GM23338 (cell line): ENCODE measurements at regions not wholly inside any gene's neighbourhood (a gene's known extent, or its start where the extent isn't known, plus 50 kb on each side); places are given as distances from the start of the nearest gene placed in this dataset.

ENCODE experiments used
- ATAC-seq: fragments of 200-7000 bp; cut with Tn5 transposase; 3 replicates; pipeline ENCODE4 v1.9.1; 2020
- DNase-seq: peaks from one replicate; pipeline ENCODE4 v3.0.0-alpha.2; 2015; ENCODE audit warnings: low spot score
- H2AFZ ChIP-seq: fragments of 200-600 bp; sonication (generic); 2 replicates; pipeline ENCODE4 v1.8.0; 2016; ENCODE audit warnings: antibody characterized with exemption, mild to moderate bottlenecking, moderate library complexity
- H3F3A ChIP-seq: fragments of 200-600 bp; sonication (generic); replicated peaks from 2 replicates; pipeline ENCODE4 v1.8.0; 2017; ENCODE audit warnings: antibody characterized with exemption, mixed run types, low read depth
- H3K27ac ChIP-seq: fragments of 200-600 bp; sonication (generic); 2 replicates; pipeline ENCODE4 v1.6.1; 2016; ENCODE audit warnings: low read depth
- H3K27me3 ChIP-seq: fragments of 200-600 bp; sonication (generic); 2 replicates; pipeline ENCODE4 v1.8.0; 2016; ENCODE audit warnings: mild to moderate bottlenecking, mixed run types, moderate library complexity; ENCODE audit not compliant: insufficient read depth
- H3K36me3 ChIP-seq: fragments of 200-600 bp; sonication (generic); 2 replicates; pipeline ENCODE4 v1.8.0; 2016; ENCODE audit warnings: mild to moderate bottlenecking; ENCODE audit not compliant: insufficient read depth
- H3K4me1 ChIP-seq: fragments of 200-600 bp; sonication (generic); 2 replicates; pipeline ENCODE4 v1.8.0; 2016; ENCODE audit warnings: mild to moderate bottlenecking, moderate library complexity; ENCODE audit not compliant: insufficient read depth
- H3K4me2 ChIP-seq: fragments of 200-600 bp; sonication (generic); 2 replicates; pipeline ENCODE4 v1.7.1; 2017; ENCODE audit warnings: mixed run types
- H3K4me3 ChIP-seq: fragments of 200-600 bp; sonication (generic); 2 replicates; pipeline ENCODE4 v1.6.1; 2016; ENCODE audit warnings: mixed run types
- H3K79me2 ChIP-seq: fragments of 200-600 bp; sonication (generic); replicated peaks from 2 replicates; pipeline ENCODE4 v1.8.0; 2017; ENCODE audit warnings: mild to moderate bottlenecking; ENCODE audit not compliant: insufficient read depth
- H3K9me2 ChIP-seq: fragments of 200-600 bp; sonication (generic); 2 replicates; pipeline ENCODE4 v1.8.0; 2017; ENCODE audit not compliant: insufficient read depth
- H4K20me1 ChIP-seq: fragments of 200-600 bp; sonication (generic); replicated peaks from 2 replicates; pipeline ENCODE4 v1.8.0; 2017; ENCODE audit warnings: mild to moderate bottlenecking; ENCODE audit not compliant: insufficient read depth
- H3K27ac Mint-ChIP-seq: 2 replicates; pipeline ENCODE4 v1.8.0; 2020; ENCODE audit warnings: inconsistent platforms, mild to moderate bottlenecking, moderate library complexity, mixed read lengths
- H3K27me3 Mint-ChIP-seq: 3 replicates; pipeline ENCODE4 v1.8.0; 2022; ENCODE audit warnings: low read depth, mild to moderate bottlenecking, moderate library complexity, mixed read lengths, inconsistent platforms; ENCODE audit not compliant: insufficient read depth, poor library complexity
- H3K36me3 Mint-ChIP-seq: 3 replicates; pipeline ENCODE4 v1.8.0; 2021; ENCODE audit warnings: low read depth, mild to moderate bottlenecking, inconsistent platforms, moderate library complexity, mixed read lengths
- H3K4me1 Mint-ChIP-seq: 3 replicates; pipeline ENCODE4 v1.8.0; 2020; ENCODE audit warnings: mild to moderate bottlenecking, inconsistent platforms, mixed read lengths
- H3K4me3 Mint-ChIP-seq: 3 replicates; pipeline ENCODE4 v1.8.0; 2021; ENCODE audit warnings: moderate library complexity, mild to moderate bottlenecking, inconsistent platforms, mixed read lengths
- H3K9me3 Mint-ChIP-seq: 3 replicates; pipeline ENCODE4 v1.8.0; 2020; ENCODE audit warnings: moderate library complexity, mild to moderate bottlenecking, inconsistent platforms, mixed read lengths
- CREB1 ChIP-seq: fragments of 250-450 bp; sonication (Bioruptor Pico); IDR thresholded peaks from 2 replicates; pipeline ENCODE4 v1.5.0; 2020; ENCODE audit warnings: low read depth, mild to moderate bottlenecking, moderate library complexity
- JUNB ChIP-seq: IDR thresholded peaks from one replicate; pipeline ENCODE4 v1.6.1; 2016; ENCODE audit warnings: antibody characterized with exemption; ENCODE audit not compliant: unreplicated experiment
- NANOG ChIP-seq: IDR thresholded peaks from 2 replicates; pipeline ENCODE4 v1.6.1; 2016; ENCODE audit warnings: antibody characterized with exemption, borderline replicate concordance
- STAT1 ChIP-seq: IDR thresholded peaks from one replicate; pipeline ENCODE4 v1.6.1; 2016; ENCODE audit warnings: antibody characterized with exemption; ENCODE audit not compliant: unreplicated experiment
- ZNF114 ChIP-seq: fragments of 250-450 bp; sonication (Bioruptor Pico); IDR thresholded peaks from 2 replicates; pipeline ENCODE4 v1.5.0; 2020; ENCODE audit warnings: mild to moderate bottlenecking, moderate library complexity
- ZNF331 ChIP-seq: fragments of 250-450 bp; sonication (Bioruptor Pico); IDR thresholded peaks from 2 replicates; pipeline ENCODE4 v1.5.0; 2020; ENCODE audit warnings: low read depth, mild to moderate bottlenecking, moderate library complexity
- TF ChIP-seq, protein P1 (sequence below), 2 experiments: fragments of 200-600 bp in 1 of 2; sonication (generic) in 1 of 2; conservative IDR thresholded peaks; 2 replicates each; pipeline versions ENCODE4 v1.5.1 to v1.6.1; 2016 to 2017; ENCODE audit warnings: antibody characterized with exemption in 2 of 2, low read depth in 2 of 2, mild to moderate bottlenecking in 2 of 2, moderate library complexity in 1 of 2
- TF ChIP-seq, protein P2 (sequence below): IDR thresholded peaks from one replicate; pipeline ENCODE4 v1.6.1; 2018; ENCODE audit warnings: antibody characterized with exemption; ENCODE audit not compliant: unreplicated experiment
- TF ChIP-seq, protein P3 (sequence below): fragments of 250-450 bp; sonication (Bioruptor Pico); IDR thresholded peaks from 2 replicates; pipeline ENCODE4 v1.5.0; 2020; ENCODE audit warnings: mild to moderate bottlenecking, moderate library complexity

DNA sequence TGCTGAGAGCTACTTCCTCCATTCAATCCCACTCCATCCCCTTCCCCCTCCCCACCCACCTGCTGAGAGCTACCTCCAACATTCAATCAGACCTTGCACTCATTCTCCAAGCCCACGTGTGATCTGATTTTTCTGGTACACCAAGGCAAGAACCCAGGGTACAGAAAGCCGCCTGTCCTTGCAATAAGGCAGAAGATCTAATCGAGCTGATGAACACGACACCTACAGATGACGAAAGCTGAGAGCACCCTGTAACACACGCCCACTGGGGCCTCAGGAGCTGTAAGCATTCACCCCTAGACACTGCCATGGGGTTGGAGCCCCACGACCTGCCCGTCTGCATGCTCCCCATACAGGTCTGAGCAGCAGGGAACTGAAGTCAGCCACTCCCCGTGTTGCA is 58.3 kb downstream of the TRIML1 start:
- H3K27me3 Mint-ChIP-seq, result peaks cover 3% of the 10 kb centered on the region
- no peak overlapping the region for H3K4me3 Mint-ChIP-seq
- H3K27ac ChIP-seq, result no peak overlapping the region
- H4K20me1 ChIP-seq, result no peaks in the 10 kb centered on the region
- peaks cover 18% of the 10 kb centered on the region for H3K9me3 Mint-ChIP-seq
- H3K4me1 Mint-ChIP-seq, result peaks cover 19% of the 10 kb centered on the region
- TF ChIP-seq, protein P1, sequence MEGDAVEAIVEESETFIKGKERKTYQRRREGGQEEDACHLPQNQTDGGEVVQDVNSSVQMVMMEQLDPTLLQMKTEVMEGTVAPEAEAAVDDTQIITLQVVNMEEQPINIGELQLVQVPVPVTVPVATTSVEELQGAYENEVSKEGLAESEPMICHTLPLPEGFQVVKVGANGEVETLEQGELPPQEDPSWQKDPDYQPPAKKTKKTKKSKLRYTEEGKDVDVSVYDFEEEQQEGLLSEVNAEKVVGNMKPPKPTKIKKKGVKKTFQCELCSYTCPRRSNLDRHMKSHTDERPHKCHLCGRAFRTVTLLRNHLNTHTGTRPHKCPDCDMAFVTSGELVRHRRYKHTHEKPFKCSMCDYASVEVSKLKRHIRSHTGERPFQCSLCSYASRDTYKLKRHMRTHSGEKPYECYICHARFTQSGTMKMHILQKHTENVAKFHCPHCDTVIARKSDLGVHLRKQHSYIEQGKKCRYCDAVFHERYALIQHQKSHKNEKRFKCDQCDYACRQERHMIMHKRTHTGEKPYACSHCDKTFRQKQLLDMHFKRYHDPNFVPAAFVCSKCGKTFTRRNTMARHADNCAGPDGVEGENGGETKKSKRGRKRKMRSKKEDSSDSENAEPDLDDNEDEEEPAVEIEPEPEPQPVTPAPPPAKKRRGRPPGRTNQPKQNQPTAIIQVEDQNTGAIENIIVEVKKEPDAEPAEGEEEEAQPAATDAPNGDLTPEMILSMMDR (conservative IDR thresholded peaks at IDR 0.05; ENCODE audit: low read depth in 2 of 2), result no peak
- TF ChIP-seq JUNB (no peak), ZNF114 (CRISPR knock-in tag) (no peak)
- H3K36me3 Mint-ChIP-seq, result peaks cover 13% of the 10 kb centered on the region
- H3K4me3 ChIP-seq, result no peak overlapping the region
- peaks cover 26% of the 10 kb centered on the region for H3K4me1 ChIP-seq
- no peak for ATAC-seq
- no peak overlapping the region for H2AFZ ChIP-seq
- H3K27me3 ChIP-seq, result no peaks in the 10 kb centered on the region
- DNase-seq, result no peak
- no peaks in the 10 kb centered on the region for H3K79me2 ChIP-seq
- no peak overlapping the region for H3K4me2 ChIP-seq
- H3K9me2 ChIP-seq, result peaks cover 3% of the 10 kb centered on the region; the same call in 1 of the 2 replicates
- H3F3A ChIP-seq, result no peaks in the 10 kb centered on the region
- no peak overlapping the region for H3K27ac Mint-ChIP-seq
- no peaks in the 10 kb centered on the region for H3K36me3 ChIP-seq

DNA sequence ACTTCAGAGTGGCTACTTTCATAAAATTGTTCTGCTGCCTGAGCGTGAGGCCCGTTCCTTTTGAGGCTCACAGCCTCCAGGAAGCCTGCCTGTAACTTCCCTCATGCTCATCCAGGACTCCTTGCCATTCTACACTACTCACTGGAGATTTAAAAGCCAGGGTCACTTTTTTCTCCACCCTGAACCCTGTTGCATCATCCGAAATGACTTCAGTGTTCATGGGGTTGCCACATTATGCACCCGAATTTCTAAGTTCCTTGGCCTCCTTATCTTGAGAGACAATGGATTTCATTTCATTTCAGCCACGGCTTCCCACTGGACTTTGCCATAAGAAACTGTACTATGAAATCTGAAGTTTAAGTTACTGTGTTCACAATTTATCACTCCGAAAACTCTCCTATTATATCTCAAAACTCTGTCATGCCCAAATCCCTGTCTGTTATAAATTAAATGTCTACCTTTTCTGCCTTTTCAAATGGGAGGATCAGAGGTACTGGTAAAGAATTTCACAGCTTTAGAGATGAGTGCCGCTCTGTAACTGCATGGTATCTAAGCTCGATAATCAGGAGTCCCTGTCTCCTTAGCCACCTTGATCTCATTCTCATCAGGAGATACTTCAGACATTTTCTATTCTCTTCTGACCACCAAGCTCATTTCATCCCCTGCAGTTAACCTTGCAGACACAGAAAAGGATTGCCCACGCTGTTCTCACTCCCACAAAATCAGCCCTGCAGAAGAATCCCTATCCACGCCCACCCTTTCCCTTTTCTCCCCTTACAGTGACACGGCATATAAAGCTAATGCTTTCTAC is 59.9 kb downstream of the TRIML1 start:
- H3K79me2 ChIP-seq, result no peaks in the 10 kb centered on the region
- no peak overlapping the region for H3K27ac ChIP-seq
- H3K4me3 Mint-ChIP-seq, result no peak overlapping the region
- peak overlapping the region; percentile 45; the same call in 1 of the 2 replicates for H2AFZ ChIP-seq
- H3K27me3 Mint-ChIP-seq, result peaks cover 3% of the 10 kb centered on the region
- ATAC-seq (no peak), DNase-seq (no peak)
- peaks cover 18% of the 10 kb centered on the region for H3K9me3 Mint-ChIP-seq
- no peaks in the 10 kb centered on the region for H3F3A ChIP-seq
- H3K4me2 ChIP-seq, result peak overlapping the region; percentile 24; the same call in 1 of the 2 replicates
- peak overlapping the region; percentile 25; the same call in 1 of the 2 replicates for H3K27ac Mint-ChIP-seq
- no peak overlapping the region for H3K4me3 ChIP-seq
- H4K20me1 ChIP-seq, result no peaks in the 10 kb centered on the region
- H3K4me1 ChIP-seq, result peaks cover 26% of the 10 kb centered on the region
- peaks cover 3% of the 10 kb centered on the region; the same call in 1 of the 2 replicates for H3K9me2 ChIP-seq
- H3K27me3 ChIP-seq, result no peaks in the 10 kb centered on the region
- H3K36me3 ChIP-seq, result no peaks in the 10 kb centered on the region
- peaks cover 19% of the 10 kb centered on the region for H3K4me1 Mint-ChIP-seq
- H3K36me3 Mint-ChIP-seq, result peaks cover 13% of the 10 kb centered on the region
- no peak for TF ChIP-seq JUNB
- TF ChIP-seq NANOG, result no peak
- TF ChIP-seq ZNF331 (CRISPR knock-in tag), result no peak
- TF ChIP-seq, protein P2, sequence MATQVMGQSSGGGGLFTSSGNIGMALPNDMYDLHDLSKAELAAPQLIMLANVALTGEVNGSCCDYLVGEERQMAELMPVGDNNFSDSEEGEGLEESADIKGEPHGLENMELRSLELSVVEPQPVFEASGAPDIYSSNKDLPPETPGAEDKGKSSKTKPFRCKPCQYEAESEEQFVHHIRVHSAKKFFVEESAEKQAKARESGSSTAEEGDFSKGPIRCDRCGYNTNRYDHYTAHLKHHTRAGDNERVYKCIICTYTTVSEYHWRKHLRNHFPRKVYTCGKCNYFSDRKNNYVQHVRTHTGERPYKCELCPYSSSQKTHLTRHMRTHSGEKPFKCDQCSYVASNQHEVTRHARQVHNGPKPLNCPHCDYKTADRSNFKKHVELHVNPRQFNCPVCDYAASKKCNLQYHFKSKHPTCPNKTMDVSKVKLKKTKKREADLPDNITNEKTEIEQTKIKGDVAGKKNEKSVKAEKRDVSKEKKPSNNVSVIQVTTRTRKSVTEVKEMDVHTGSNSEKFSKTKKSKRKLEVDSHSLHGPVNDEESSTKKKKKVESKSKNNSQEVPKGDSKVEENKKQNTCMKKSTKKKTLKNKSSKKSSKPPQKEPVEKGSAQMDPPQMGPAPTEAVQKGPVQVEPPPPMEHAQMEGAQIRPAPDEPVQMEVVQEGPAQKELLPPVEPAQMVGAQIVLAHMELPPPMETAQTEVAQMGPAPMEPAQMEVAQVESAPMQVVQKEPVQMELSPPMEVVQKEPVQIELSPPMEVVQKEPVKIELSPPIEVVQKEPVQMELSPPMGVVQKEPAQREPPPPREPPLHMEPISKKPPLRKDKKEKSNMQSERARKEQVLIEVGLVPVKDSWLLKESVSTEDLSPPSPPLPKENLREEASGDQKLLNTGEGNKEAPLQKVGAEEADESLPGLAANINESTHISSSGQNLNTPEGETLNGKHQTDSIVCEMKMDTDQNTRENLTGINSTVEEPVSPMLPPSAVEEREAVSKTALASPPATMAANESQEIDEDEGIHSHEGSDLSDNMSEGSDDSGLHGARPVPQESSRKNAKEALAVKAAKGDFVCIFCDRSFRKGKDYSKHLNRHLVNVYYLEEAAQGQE, result no peak
- TF ChIP-seq, protein P3, sequence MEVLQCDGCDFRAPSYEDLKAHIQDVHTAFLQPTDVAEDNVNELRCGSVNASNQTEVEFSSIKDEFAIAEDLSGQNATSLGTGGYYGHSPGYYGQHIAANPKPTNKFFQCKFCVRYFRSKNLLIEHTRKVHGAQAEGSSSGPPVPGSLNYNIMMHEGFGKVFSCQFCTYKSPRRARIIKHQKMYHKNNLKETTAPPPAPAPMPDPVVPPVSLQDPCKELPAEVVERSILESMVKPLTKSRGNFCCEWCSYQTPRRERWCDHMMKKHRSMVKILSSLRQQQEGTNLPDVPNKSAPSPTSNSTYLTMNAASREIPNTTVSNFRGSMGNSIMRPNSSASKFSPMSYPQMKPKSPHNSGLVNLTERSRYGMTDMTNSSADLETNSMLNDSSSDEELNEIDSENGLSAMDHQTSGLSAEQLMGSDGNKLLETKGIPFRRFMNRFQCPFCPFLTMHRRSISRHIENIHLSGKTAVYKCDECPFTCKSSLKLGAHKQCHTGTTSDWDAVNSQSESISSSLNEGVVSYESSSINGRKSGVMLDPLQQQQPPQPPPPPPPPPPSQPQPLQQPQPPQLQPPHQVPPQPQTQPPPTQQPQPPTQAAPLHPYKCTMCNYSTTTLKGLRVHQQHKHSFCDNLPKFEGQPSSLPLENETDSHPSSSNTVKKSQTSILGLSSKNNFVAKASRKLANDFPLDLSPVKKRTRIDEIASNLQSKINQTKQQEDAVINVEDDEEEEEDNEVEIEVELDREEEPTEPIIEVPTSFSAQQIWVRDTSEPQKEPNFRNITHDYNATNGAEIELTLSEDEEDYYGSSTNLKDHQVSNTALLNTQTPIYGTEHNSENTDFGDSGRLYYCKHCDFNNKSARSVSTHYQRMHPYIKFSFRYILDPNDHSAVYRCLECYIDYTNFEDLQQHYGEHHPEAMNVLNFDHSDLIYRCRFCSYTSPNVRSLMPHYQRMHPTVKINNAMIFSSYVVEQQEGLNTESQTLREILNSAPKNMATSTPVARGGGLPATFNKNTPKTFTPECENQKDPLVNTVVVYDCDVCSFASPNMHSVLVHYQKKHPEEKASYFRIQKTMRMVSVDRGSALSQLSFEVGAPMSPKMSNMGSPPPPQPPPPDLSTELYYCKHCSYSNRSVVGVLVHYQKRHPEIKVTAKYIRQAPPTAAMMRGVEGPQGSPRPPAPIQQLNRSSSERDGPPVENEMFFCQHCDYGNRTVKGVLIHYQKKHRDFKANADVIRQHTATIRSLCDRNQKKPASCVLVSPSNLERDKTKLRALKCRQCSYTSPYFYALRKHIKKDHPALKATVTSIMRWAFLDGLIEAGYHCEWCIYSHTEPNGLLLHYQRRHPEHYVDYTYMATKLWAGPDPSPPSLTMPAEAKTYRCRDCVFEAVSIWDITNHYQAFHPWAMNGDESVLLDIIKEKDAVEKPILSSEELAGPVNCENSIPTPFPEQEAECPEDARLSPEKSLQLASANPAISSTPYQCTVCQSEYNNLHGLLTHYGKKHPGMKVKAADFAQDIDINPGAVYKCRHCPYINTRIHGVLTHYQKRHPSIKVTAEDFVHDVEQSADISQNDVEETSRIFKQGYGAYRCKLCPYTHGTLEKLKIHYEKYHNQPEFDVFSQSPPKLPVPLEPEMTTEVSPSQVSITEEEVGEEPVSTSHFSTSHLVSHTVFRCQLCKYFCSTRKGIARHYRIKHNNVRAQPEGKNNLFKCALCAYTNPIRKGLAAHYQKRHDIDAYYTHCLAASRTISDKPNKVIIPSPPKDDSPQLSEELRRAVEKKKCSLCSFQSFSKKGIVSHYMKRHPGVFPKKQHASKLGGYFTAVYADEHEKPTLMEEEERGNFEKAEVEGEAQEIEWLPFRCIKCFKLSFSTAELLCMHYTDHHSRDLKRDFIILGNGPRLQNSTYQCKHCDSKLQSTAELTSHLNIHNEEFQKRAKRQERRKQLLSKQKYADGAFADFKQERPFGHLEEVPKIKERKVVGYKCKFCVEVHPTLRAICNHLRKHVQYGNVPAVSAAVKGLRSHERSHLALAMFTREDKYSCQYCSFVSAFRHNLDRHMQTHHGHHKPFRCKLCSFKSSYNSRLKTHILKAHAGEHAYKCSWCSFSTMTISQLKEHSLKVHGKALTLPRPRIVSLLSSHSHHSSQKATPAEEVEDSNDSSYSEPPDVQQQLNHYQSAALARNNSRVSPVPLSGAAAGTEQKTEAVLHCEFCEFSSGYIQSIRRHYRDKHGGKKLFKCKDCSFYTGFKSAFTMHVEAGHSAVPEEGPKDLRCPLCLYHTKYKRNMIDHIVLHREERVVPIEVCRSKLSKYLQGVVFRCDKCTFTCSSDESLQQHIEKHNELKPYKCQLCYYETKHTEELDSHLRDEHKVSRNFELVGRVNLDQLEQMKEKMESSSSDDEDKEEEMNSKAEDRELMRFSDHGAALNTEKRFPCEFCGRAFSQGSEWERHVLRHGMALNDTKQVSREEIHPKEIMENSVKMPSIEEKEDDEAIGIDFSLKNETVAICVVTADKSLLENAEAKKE, result no peak
- no peak for TF ChIP-seq CREB1 (CRISPR knock-in tag)
- TF ChIP-seq STAT1, result no peak
